Stomach (tissue), 8 donors: ENCODE measurements at regions not wholly inside any gene's neighbourhood (a gene's known extent, or its start where the extent isn't known, plus 50 kb on each side); places are given as distances from the start of the nearest gene placed in this dataset.

Experiments
- DNase-seq, 2 donors: peaks; one replicate each; pipeline versions ENCODE4 v3.0.0 to v3.0.0-alpha.2; 2013 to 2019
- H3K27ac ChIP-seq, 5 donors: fragments of 200-600 bp in 4 of 5; sonication (generic) in 4 of 5; one replicate each; pipeline ENCODE4 v1.5.1; 2013 to 2019; ENCODE audit warnings: mild to moderate bottlenecking in 1 of 5, moderate library complexity in 1 of 5
- H3K27me3 ChIP-seq, 3 donors: fragments of 200-600 bp; sonication (generic); one replicate each; pipeline ENCODE4 v1.5.1; 2017 to 2019; ENCODE audit warnings: mixed run types in 1 of 3
- H3K36me3 ChIP-seq, 4 donors: fragments of 200-600 bp; sonication (generic); 1 replicate in 3 of 4; 2 replicates in 1 of 4; pipeline ENCODE4 v1.5.1; 2016 to 2019
- H3K4me1 ChIP-seq, 4 donors: fragments of 200-600 bp; sonication (generic); one replicate each; pipeline ENCODE4 v1.5.1; 2016 to 2019
- H3K4me3 ChIP-seq, 4 donors: fragments of 200-600 bp; sonication (generic) in 3 of 4; one replicate each; pipeline ENCODE4 v1.5.1; 2016 to 2019; ENCODE audit warnings: mild to moderate bottlenecking in 1 of 4
- H3K9me3 ChIP-seq, 4 donors: fragments of 200-600 bp; sonication (generic); one replicate each; pipeline ENCODE4 v1.5.1; 2016 to 2019
- EP300 ChIP-seq: sonication (generic); formaldehyde crosslinking; IDR thresholded peaks from one replicate; pipeline ENCODE4 v1.6.1; 2017; ENCODE audit warnings: antibody characterized with exemption
- POLR2A ChIP-seq, 4 donors: fragments of 450-650 bp; IDR thresholded peaks; one replicate each; pipeline ENCODE4 v1.6.1; 2016; ENCODE audit warnings: antibody characterized with exemption in 4 of 4, control low read depth in 2 of 4, mild to moderate bottlenecking in 1 of 4, moderate library complexity in 1 of 4
- POLR2AphosphoS5 ChIP-seq, 3 donors: sonication (generic); formaldehyde crosslinking; IDR thresholded peaks; one replicate each; pipeline ENCODE4 v1.6.1; 2016; ENCODE audit warnings: antibody characterized with exemption in 3 of 3
- WGBS, 5 donors: extraction: QIAGEN DNeasy Blood & Tissue Kit in 3 of 5; methylation state at CpG; one replicate each; pipeline versions ENCODE4 v1.1.5 to v1.1.7; 2013 to 2018; 5-methylcytosine and 5-hydroxymethylcytosine counted together
- intact Hi-C: fragments of 100-400 bp; cut with DNase I; formaldehyde crosslinking; loops from one replicate; pipeline ENCODE4 v1.15.1; 2023; ENCODE audit warnings: low total_unique reads
- TF ChIP-seq, protein P1 (sequence below), 7 experiments: fragments of 450-650 bp in 4 of 7; fragments of 200-600 bp in 3 of 7; sonication (generic) in 3 of 7; IDR thresholded peaks; one replicate each; pipeline ENCODE4 v1.5.1; 2016 to 2019; ENCODE audit warnings: antibody characterized with exemption in 7 of 7, control low read depth in 2 of 7, mild to moderate bottlenecking in 1 of 7
- donor health status: healthy with polysubstance abuse.
- donor health status: Bipolar disorder and iron deficiency.
- donor health status: healthy.

DNA sequence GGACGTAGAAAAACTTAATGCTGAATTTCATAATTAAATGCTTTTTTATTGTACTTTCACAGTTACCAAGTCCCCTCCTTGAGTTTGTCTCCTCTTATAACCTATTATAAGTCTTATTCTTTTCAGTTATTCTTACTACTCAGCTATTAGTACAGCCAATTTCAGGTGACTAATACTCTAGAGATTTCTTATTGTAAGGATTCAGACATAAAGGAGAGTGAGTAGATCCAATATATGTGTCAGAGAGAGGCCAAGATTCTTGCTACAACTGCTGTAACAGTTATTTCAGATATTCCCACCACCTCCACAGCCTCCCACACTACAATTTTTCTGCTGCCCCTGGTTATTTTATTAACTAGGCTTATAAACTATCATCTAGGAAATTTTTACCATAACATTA, 274.5 kb downstream of the GPAT3 start:
- Histone ChIP-seq H3K27ac (no peak overlapping the region), H3K27me3 (no peaks in the 10 kb centered on the region), H3K4me1 (no peaks in the 10 kb centered on the region), H3K9me3 (no peaks in the 10 kb centered on the region), H3K4me3 (no peak overlapping the region), H3K36me3 (no peaks in the 10 kb centered on the region)
- intact Hi-C loops = no loop called here
- WGBS, 5 donors = 69 to 88% (median 77%) methylated on average over 1 of the region's 1 CpG
- no peak for DNase-seq
- no peak for TF ChIP-seq POLR2AphosphoS5 (IDR thresholded peaks at IDR 0.05)
- no peak for TF ChIP-seq EP300
- TF ChIP-seq, protein P1, sequence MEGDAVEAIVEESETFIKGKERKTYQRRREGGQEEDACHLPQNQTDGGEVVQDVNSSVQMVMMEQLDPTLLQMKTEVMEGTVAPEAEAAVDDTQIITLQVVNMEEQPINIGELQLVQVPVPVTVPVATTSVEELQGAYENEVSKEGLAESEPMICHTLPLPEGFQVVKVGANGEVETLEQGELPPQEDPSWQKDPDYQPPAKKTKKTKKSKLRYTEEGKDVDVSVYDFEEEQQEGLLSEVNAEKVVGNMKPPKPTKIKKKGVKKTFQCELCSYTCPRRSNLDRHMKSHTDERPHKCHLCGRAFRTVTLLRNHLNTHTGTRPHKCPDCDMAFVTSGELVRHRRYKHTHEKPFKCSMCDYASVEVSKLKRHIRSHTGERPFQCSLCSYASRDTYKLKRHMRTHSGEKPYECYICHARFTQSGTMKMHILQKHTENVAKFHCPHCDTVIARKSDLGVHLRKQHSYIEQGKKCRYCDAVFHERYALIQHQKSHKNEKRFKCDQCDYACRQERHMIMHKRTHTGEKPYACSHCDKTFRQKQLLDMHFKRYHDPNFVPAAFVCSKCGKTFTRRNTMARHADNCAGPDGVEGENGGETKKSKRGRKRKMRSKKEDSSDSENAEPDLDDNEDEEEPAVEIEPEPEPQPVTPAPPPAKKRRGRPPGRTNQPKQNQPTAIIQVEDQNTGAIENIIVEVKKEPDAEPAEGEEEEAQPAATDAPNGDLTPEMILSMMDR (IDR thresholded peaks at IDR 0.05) = no peak
- no peak for TF ChIP-seq POLR2A (IDR thresholded peaks at IDR 0.05)

DNA sequence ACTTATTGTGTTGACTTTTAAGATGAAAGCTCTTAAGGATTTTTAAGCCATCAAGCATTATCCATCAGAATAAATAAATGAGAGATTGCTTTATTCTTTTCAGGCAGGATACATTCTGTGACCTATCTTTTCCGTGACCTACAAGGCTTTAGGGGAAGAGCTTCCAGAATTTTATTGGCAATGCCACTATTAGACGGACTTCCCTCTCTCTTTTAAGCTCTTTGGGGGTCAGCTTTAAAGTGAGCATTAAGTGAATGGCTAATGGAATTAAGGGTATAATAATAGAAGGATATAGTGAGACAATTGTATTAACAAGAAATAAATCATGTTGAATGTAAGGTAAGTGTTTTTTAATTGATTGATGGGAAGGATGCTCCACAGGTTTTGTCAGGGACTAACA, 273.7 kb downstream of the GPAT3 start:
- Histone ChIP-seq H3K4me1 (no peaks in the 10 kb centered on the region), H3K4me3 (no peak overlapping the region), H3K36me3 (no peaks in the 10 kb centered on the region), H3K27me3 (no peaks in the 10 kb centered on the region), H3K9me3 (no peaks in the 10 kb centered on the region), H3K27ac (no peak overlapping the region)
- 55 to 70% (median 62%) methylated on average over 2 of the region's 2 CpGs for WGBS, 5 donors
- TF ChIP-seq, protein P1 (IDR thresholded peaks at IDR 0.05) = no peak
- TF ChIP-seq EP300 (no peak), POLR2AphosphoS5 (IDR thresholded peaks at IDR 0.05) (no peak), POLR2A (IDR thresholded peaks at IDR 0.05) (no peak)
- DNase-seq = no peak
- intact Hi-C loops = no loop called here

DNA sequence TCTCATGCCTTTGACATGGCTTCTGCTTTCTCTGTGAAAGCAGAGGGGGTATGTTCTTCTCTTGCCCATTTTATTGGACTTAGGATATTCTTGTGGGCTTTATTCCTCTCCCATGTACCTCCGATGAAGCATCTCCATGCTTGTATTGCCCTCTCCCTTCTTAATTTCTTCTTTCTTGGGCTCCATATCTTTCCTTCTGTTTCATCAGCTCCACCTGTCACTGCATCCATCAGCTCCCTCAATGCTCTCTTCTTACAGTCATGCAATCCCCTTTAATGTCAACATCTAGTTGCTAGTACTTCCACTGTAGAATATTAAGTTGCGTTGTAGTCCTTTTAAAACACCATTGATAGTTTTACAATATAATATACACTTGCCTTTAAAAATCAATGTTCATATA, 257.6 kb downstream of the GPAT3 start:
- no peaks in the 10 kb centered on the region for H3K9me3 ChIP-seq
- no peak for TF ChIP-seq POLR2A (IDR thresholded peaks at IDR 0.05)
- TF ChIP-seq EP300 = no peak
- no peak for TF ChIP-seq POLR2AphosphoS5 (IDR thresholded peaks at IDR 0.05)
- TF ChIP-seq, protein P1 (IDR thresholded peaks at IDR 0.05) = no peak
- H3K36me3 ChIP-seq = no peaks in the 10 kb centered on the region
- H3K4me1 ChIP-seq = no peaks in the 10 kb centered on the region
- no peak for DNase-seq
- H3K27me3 ChIP-seq = no peaks in the 10 kb centered on the region
- no peak overlapping the region for H3K4me3 ChIP-seq
- no peak overlapping the region for H3K27ac ChIP-seq
- intact Hi-C loops = no loop called here
- 49 to 93% (median 66%) methylated on average over 2 of the region's 2 CpGs for WGBS, 5 donors

DNA sequence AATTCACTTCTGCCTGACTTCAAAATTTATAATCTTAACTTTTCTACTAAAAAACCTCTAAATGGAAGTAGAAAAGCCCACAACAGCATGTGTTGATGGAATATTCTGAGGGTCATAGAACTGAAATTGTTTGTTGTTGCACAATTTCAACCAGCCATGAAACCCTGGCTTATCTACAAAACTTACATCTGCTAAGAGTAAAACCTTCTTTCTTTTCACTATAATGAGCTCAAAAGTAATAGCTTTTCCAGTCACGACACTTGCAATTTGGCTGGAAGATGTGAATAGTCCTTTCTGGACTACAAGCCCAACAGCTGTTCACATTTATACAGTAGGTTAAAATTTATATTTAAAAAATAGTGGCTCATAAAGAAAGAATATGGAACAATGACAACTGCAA, 250.0 kb downstream of the GPAT3 start:
- Histone ChIP-seq H3K4me1 (no peaks in the 10 kb centered on the region), H3K4me3 (no peak overlapping the region), H3K36me3 (no peaks in the 10 kb centered on the region), H3K27me3 (no peaks in the 10 kb centered on the region), H3K9me3 (no peaks in the 10 kb centered on the region), H3K27ac (no peak overlapping the region)
- intact Hi-C loops = no loop called here
- no peak for DNase-seq
- WGBS, 5 donors = 72 to 89% (median 85%) methylated on average over 1 of the region's 1 CpG
- TF ChIP-seq, protein P1 (IDR thresholded peaks at IDR 0.05) = no peak
- TF ChIP-seq POLR2AphosphoS5 (IDR thresholded peaks at IDR 0.05) = no peak

DNA sequence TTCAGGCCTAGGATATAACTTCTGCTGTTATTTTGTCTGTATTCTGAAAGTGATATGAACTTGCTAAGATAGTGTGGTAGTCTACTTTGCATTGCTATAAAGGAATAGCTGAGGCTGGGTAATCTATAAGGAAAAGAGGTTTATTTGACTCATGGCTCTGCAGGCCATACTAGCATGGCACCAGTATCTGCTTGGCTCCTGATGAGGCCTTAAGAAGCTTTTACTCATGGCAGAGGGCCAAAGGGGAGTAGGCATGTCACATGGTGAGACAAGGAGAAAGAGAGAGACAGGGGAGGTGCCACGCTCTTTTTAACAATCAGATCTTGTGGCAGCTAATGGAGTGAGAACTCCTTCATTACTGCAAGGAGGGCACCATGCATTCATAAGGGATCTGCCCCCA, 247.3 kb downstream of the GPAT3 start:
- Histone ChIP-seq H3K4me1 (no peaks in the 10 kb centered on the region), H3K4me3 (no peak overlapping the region), H3K9me3 (no peaks in the 10 kb centered on the region), H3K27me3 (no peaks in the 10 kb centered on the region), H3K27ac (no peak overlapping the region), H3K36me3 (no peaks in the 10 kb centered on the region)
- no peak for DNase-seq
- intact Hi-C loops = no loop called here
- 73 to 91% (median 83%) methylated on average over 1 of the region's 1 CpG for WGBS, 5 donors
- TF ChIP-seq EP300 (no peak), POLR2AphosphoS5 (IDR thresholded peaks at IDR 0.05) (no peak), POLR2A (IDR thresholded peaks at IDR 0.05) (no peak)
- TF ChIP-seq, protein P1 (IDR thresholded peaks at IDR 0.05) = no peak
